Activated CD4-positive, alpha-beta memory T cell treated with anti-CD3 and anti-CD28 coated beads, Interleukin-2, amount 10 ng/mL, durations not matched to agents 7 days and 5 days (primary cell): ENCODE measurements at regions not wholly inside any gene's neighbourhood (a gene's known extent, or its start where the extent isn't known, plus 50 kb on each side); places are given as distances from the start of the nearest gene placed in this dataset.
A peak's percentile ranks its signal among the peaks of the same experiment; 100 is the strongest.

Experiments used
- CTCF ChIA-PET: fragments of 350-600 bp; sonication (Branson Sonifier 250); formaldehyde crosslinking; loops from one replicate; lab custom pipeline; 2021; ENCODE audit warnings: antibody characterized with exemption, inconsistent platforms; lab: Charles Lee
- POLR2A ChIA-PET: fragments of 350-600 bp; sonication (Branson Sonifier 250); formaldehyde crosslinking; loops from one replicate; lab custom pipeline; 2021; ENCODE audit warnings: antibody characterized with exemption; lab: Charles Lee
- DNase-seq: peaks from one replicate; pipeline ENCODE4 v3.0.0-alpha.2; 2020
- H3K27ac Mint-ChIP-seq: one replicate; pipeline ENCODE4 v1.8.0; 2021; ENCODE audit warnings: mild to moderate bottlenecking, mixed read lengths
- H3K27me3 Mint-ChIP-seq: one replicate; pipeline ENCODE4 v1.8.0; 2021; ENCODE audit warnings: mixed read lengths
- H3K36me3 Mint-ChIP-seq: one replicate; pipeline ENCODE4 v1.8.0; 2021; ENCODE audit warnings: low read depth, mixed read lengths
- H3K4me1 Mint-ChIP-seq: one replicate; pipeline ENCODE4 v1.8.0; 2021; ENCODE audit warnings: mixed read lengths
- H3K4me3 Mint-ChIP-seq: one replicate; pipeline ENCODE4 v1.8.0; 2021; ENCODE audit warnings: mild to moderate bottlenecking, mixed read lengths
- H3K9me3 Mint-ChIP-seq: one replicate; pipeline ENCODE4 v1.8.0; 2021; ENCODE audit warnings: mixed read lengths

- Mint-ChIP-seq H3K27me3 (peaks cover 10% of the 10 kb centered on the region), H3K36me3 (no peaks in the 10 kb centered on the region)
- CTCF ChIA-PET: interaction anchor here (1.7 kb wide), 1 partner anchor 141 kb away, joined by 5 read pairs; no protein-coding TSS in a partner anchor
Measured at GRCh38 chr2:16615687-16616615, 49.7 kb downstream of the CYRIA start.

GRCh38 chr2:16615246-16615645 lies 50.4 kb downstream of the CYRIA start:
- H3K36me3 Mint-ChIP-seq: no peaks in the 10 kb centered on the region
- POLR2A ChIA-PET: no interaction called here
- CTCF ChIA-PET: interaction anchor here (1.7 kb wide), 1 partner anchor 142 kb away, joined by 5 read pairs; no protein-coding TSS in a partner anchor

More at GRCh38 chr2:16615687-16616615, 49.7 kb downstream of the CYRIA start:
- no peak overlapping the region for H3K4me3 Mint-ChIP-seq
- H3K27ac Mint-ChIP-seq: no peak overlapping the region
- no peak for DNase-seq
- no peaks in the 10 kb centered on the region for H3K4me1 Mint-ChIP-seq
- no peaks in the 10 kb centered on the region for H3K9me3 Mint-ChIP-seq
- POLR2A ChIA-PET: no interaction called here

GRCh38 chr2:16614314-16614860 lies 51.2 kb downstream of the CYRIA start:
- no peak for DNase-seq
- H3K27me3 Mint-ChIP-seq: peaks cover 8% of the 10 kb centered on the region
- no peaks in the 10 kb centered on the region for H3K9me3 Mint-ChIP-seq
- CTCF ChIA-PET: interaction anchor here (1.6 to 1.7 kb wide), 3 partner anchors 9 to 143 kb away, joined by 5 to 18 read pairs (median 5); no protein-coding TSS in a partner anchor
- no peak overlapping the region for H3K27ac Mint-ChIP-seq
- no peaks in the 10 kb centered on the region for H3K4me1 Mint-ChIP-seq
- POLR2A ChIA-PET: no interaction called here
- no peak overlapping the region for H3K4me3 Mint-ChIP-seq
- no peaks in the 10 kb centered on the region for H3K36me3 Mint-ChIP-seq

More at GRCh38 chr2:16615246-16615645, 50.4 kb downstream of the CYRIA start:
- no peak overlapping the region for H3K4me3 Mint-ChIP-seq
- H3K27ac Mint-ChIP-seq: no peak overlapping the region
- H3K27me3 Mint-ChIP-seq: peaks cover 8% of the 10 kb centered on the region
- H3K4me1 Mint-ChIP-seq: no peaks in the 10 kb centered on the region
- H3K9me3 Mint-ChIP-seq: no peaks in the 10 kb centered on the region
- no peak for DNase-seq

DNA sequence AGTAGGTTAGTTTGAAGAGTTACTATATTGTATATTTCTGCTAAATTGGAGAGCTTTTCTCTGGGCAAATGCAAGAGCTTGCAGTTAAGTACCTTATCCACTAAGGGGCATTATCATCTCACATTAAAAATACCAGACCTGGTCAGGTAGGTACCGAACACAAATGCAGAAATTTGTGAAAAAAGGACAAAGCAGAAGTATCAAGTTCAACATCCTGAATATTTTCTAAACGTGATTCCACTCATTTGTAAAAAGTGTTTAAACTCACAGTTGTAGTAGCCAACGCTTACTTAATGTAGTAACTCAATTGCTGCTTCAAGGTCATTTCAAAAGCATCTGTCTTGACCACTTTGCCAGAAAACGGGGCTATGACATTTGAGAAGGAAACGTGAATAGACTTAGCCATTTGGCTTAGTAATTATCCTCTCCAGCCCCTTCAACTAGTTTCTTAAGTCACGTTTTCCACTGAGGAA lies 52.1 kb downstream of the CYRIA start:
- no peaks in the 10 kb centered on the region for H3K9me3 Mint-ChIP-seq
- peaks cover 3% of the 10 kb centered on the region for H3K4me1 Mint-ChIP-seq
- POLR2A ChIA-PET: no interaction called here

GRCh38 chr2:16612490-16612889 lies 53.1 kb downstream of the CYRIA start:
- POLR2A ChIA-PET: no interaction called here
- H3K27me3 Mint-ChIP-seq: peaks cover 8% of the 10 kb centered on the region

More for the DNA sequence above, 52.1 kb downstream of the CYRIA start:
- H3K36me3 Mint-ChIP-seq: no peaks in the 10 kb centered on the region
- CTCF ChIA-PET: interaction anchor here (0.5 to 1.6 kb wide), 4 partner anchors 8 to 1058 kb away, joined by 3 to 18 read pairs (median 4); no protein-coding TSS in a partner anchor
- no peak for DNase-seq
- no peak overlapping the region for H3K4me3 Mint-ChIP-seq
- no peak overlapping the region for H3K27ac Mint-ChIP-seq
- H3K27me3 Mint-ChIP-seq: peaks cover 8% of the 10 kb centered on the region

DNA sequence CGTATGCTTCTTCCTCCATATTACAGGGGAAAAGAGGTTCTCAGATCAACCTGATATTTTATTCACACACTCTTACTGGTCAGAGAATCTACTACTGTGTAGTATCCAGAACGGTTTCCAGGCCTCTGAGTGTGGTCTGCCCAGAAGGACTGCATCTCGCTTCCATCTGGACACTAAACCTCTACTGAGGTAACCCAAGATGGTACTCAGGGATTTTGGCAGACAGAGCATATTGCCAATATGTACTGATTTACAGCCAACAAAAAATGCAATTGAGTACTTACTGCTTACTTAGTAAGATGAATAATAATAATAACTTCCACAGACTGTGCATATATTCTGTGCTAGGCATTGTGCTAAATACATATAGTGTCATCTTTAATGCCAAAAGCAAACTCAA lies 55.8 kb downstream of the CYRIA start:
- Mint-ChIP-seq H3K36me3 (no peaks in the 10 kb centered on the region), H3K9me3 (no peaks in the 10 kb centered on the region), H3K4me3 (no peak overlapping the region), H3K27me3 (peaks cover 6% of the 10 kb centered on the region), H3K4me1 (peaks cover 5% of the 10 kb centered on the region), H3K27ac (no peak overlapping the region)
- DNase-seq: no peak
- CTCF ChIA-PET: interaction anchor here (1.2 to 1.9 kb wide), 5 partner anchors 13 to 670 kb away, joined by 3 to 17 read pairs (median 6); partner anchors contain the start of gene MYCN
- POLR2A ChIA-PET: no interaction called here

More at GRCh38 chr2:16612490-16612889, 53.1 kb downstream of the CYRIA start:
- no peaks in the 10 kb centered on the region for H3K36me3 Mint-ChIP-seq
- CTCF ChIA-PET: interaction anchor here (1.0 kb wide), 1 partner anchor 50 kb away, joined by 3 read pairs; no protein-coding TSS in a partner anchor
- H3K4me1 Mint-ChIP-seq: peaks cover 5% of the 10 kb centered on the region
- no peaks in the 10 kb centered on the region for H3K9me3 Mint-ChIP-seq
- H3K27ac Mint-ChIP-seq: no peak overlapping the region
- no peak for DNase-seq
- no peak overlapping the region for H3K4me3 Mint-ChIP-seq

DNA sequence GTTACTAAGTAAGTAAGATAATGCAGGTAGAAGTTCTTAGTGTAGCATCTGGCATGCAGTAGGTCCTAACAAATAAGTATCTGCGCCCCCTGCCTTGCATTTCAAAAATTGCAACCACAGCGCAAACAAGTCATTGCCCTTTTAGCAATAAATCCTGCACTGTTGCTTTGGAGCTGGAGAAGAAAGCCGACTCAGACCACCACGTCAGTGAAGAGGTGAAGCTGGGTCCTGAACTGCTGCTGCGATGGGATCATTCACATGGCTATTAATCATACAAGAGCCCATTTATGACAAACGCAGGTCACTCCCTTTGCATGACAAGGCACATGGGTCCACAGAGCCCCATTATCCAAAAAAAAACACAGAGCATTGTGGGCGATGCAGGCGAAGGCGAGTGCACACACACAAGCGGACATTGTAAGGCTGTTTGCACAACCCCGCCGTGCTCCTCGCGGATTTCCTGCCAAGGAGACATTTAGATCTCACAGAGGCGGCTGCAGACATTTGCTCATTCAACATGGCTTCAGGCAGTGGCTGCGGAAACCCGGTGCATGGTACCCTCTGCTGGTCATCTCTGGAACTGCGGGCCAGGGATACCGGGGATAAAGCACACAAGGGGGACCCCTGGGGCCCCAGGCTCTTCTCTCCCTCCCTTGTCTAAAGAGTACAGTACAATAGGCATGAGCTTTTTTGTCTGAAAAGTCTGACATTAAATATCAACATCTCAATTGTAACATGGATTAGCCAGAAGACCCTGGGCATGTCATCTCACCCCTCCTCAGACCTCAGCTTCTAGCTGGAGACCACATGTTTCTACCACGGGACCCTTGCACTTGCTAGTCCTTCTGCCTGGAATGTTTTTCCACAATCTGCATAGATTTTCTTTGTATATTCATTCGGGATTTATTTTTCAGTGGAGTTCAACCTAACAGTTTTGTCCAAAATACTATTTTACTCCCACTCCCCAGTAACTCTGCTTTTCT lies 56.7 kb downstream of the CYRIA start:
- no peaks in the 10 kb centered on the region for H3K36me3 Mint-ChIP-seq
- no peak overlapping the region for H3K27ac Mint-ChIP-seq
- peak; percentile 86 for DNase-seq
- POLR2A ChIA-PET: interaction anchor here (0.6 kb wide), 1 partner anchor 1390 kb away, joined by 3 read pairs; no protein-coding TSS in a partner anchor
- peaks cover under 1% of the 10 kb centered on the region for H3K27me3 Mint-ChIP-seq
- no peaks in the 10 kb centered on the region for H3K9me3 Mint-ChIP-seq
- peaks cover 5% of the 10 kb centered on the region for H3K4me1 Mint-ChIP-seq
- CTCF ChIA-PET: interaction anchor here (0.7 to 1.9 kb wide), 10 partner anchors 13 to 1015 kb away, joined by 3 to 17 read pairs (median 4); partner anchors contain the start of gene MYCN
- peak overlapping the region; percentile 66 for H3K4me3 Mint-ChIP-seq

DNA sequence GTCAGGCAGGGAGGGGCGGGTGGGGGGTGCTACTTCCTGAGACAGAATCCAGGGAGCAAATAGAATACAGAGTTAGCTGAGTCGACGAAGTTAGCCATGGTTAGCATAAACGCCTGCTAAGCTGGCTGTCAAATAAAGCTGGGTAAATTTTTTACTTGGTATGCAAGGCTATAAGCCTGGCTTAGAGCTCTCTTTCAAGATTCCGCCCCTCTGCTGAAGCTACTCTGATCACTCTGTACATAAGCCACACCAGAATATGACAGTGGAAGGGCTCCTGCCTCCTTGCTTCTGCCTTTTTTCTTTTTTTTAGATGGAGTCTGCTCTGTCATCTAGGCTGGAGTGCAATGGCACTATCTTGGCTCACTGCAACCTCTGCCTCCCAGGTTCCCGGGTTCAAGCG lies 58.3 kb downstream of the CYRIA start:
- CTCF ChIA-PET: interaction anchor here (0.6 to 1.4 kb wide), 4 partner anchors 14 to 1046 kb away, joined by 3 to 7 read pairs (median 3); no protein-coding TSS in a partner anchor
- no peak overlapping the region for H3K4me3 Mint-ChIP-seq
- H3K36me3 Mint-ChIP-seq: no peaks in the 10 kb centered on the region
- H3K27me3 Mint-ChIP-seq: no peaks in the 10 kb centered on the region
- no peaks in the 10 kb centered on the region for H3K9me3 Mint-ChIP-seq
- peaks cover 5% of the 10 kb centered on the region for H3K4me1 Mint-ChIP-seq
- no peak overlapping the region for H3K27ac Mint-ChIP-seq
- POLR2A ChIA-PET: no interaction called here
- DNase-seq: no peak

GRCh38 chr2:16604236-16604635 lies 61.4 kb downstream of the CYRIA start:
- H3K9me3 Mint-ChIP-seq: no peaks in the 10 kb centered on the region
- no peak for DNase-seq
- ChIA-PET POLR2A (no interaction called here), CTCF (interaction anchor here (1.4 kb wide), 1 partner anchor 665 kb away, joined by 4 read pairs; no protein-coding TSS in a partner anchor)
- H3K36me3 Mint-ChIP-seq: no peaks in the 10 kb centered on the region
- no peak overlapping the region for H3K4me3 Mint-ChIP-seq
- H3K27me3 Mint-ChIP-seq: no peaks in the 10 kb centered on the region
- no peak overlapping the region for H3K27ac Mint-ChIP-seq
- peaks cover 5% of the 10 kb centered on the region for H3K4me1 Mint-ChIP-seq

GRCh38 chr2:16591370-16591933 lies 74.2 kb downstream of the CYRIA start:
- H3K27me3 Mint-ChIP-seq: no peaks in the 10 kb centered on the region
- H3K4me3 Mint-ChIP-seq: no peak overlapping the region
- H3K9me3 Mint-ChIP-seq: no peaks in the 10 kb centered on the region
- no peaks in the 10 kb centered on the region for H3K4me1 Mint-ChIP-seq
- no peak for DNase-seq
- H3K36me3 Mint-ChIP-seq: no peaks in the 10 kb centered on the region
- H3K27ac Mint-ChIP-seq: no peak overlapping the region
- ChIA-PET POLR2A (no interaction called here), CTCF (no interaction called here)

DNA sequence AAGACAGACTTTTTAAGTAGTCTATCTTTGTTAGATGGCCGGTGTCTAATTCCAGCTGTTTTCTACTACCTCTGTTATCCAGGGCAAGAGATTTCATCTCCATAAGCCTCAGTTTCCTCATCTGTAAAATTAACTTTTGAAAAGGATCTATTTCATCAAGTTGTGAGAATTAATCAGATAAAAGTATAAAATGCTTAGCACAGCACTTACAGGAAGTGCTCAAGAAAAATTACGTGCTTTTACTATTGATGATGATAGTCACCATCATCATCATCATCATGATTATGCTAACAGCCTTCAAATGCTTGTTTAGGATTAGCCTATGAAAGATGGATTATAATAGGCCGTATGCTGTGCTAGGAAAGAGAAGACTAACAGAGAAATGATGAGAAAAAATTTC lies 76.2 kb downstream of the CYRIA start:
- Mint-ChIP-seq H3K27me3 (no peaks in the 10 kb centered on the region), H3K9me3 (no peaks in the 10 kb centered on the region), H3K4me3 (no peak overlapping the region), H3K4me1 (no peaks in the 10 kb centered on the region), H3K27ac (no peak overlapping the region), H3K36me3 (no peaks in the 10 kb centered on the region)
- POLR2A ChIA-PET: no interaction called here
- no peak for DNase-seq
- CTCF ChIA-PET: no interaction called here

GRCh38 chr2:16588565-16588964 lies 77.1 kb downstream of the CYRIA start:
- H3K4me1 Mint-ChIP-seq: no peaks in the 10 kb centered on the region
- no peak overlapping the region for H3K27ac Mint-ChIP-seq
- no peaks in the 10 kb centered on the region for H3K36me3 Mint-ChIP-seq
- no peaks in the 10 kb centered on the region for H3K9me3 Mint-ChIP-seq
- DNase-seq: no peak
- CTCF ChIA-PET: no interaction called here
- no peaks in the 10 kb centered on the region for H3K27me3 Mint-ChIP-seq
- no peak overlapping the region for H3K4me3 Mint-ChIP-seq
- POLR2A ChIA-PET: no interaction called here
